ENCODE measurements at regions not wholly inside any gene's neighbourhood (a gene's known extent, or its start where the extent isn't known, plus 50 kb on each side); places are given as distances from the start of the nearest gene placed in this dataset.
A peak's percentile ranks its signal among the peaks of the same experiment; 100 is the strongest.

GRCh38 chr9:97747201-97747965, 50.2 kb upstream of the XPA start:
- peak; percentile 53 for DNase-seq

- no peak for DNase-seq
These were observed 51.4 kb upstream of the XPA start for GRCh38 chr9:97748525-97748924.

- no peak for DNase-seq
These were observed 52.8 kb upstream of the XPA start for GRCh38 chr9:97749928-97750327.

GRCh38 chr9:97751531-97751930, 54.4 kb upstream of the XPA start:
- no peak for DNase-seq

- peak; percentile 46 for DNase-seq
These were observed 55.1 kb upstream of the XPA start for GRCh38 chr9:97752274-97752673.

- DNase-seq = no peak
These were observed 56.2 kb upstream of the XPA start for GRCh38 chr9:97753364-97753763.

- no peak for DNase-seq
These were observed 56.8 kb upstream of the XPA start for GRCh38 chr9:97753975-97754374.

- no peak for DNase-seq
These were observed 58.6 kb upstream of the XPA start for GRCh38 chr9:97755618-97756267.

- no peak for DNase-seq
These were observed 59.9 kb upstream of the XPA start for GRCh38 chr9:97756991-97757390.

GRCh38 chr9:97758334-97758916, 61.3 kb upstream of the XPA start:
- DNase-seq = no peak

GRCh38 chr9:97759581-97760288, 62.6 kb upstream of the XPA start:
- DNase-seq = no peak

GRCh38 chr9:97761056-97761598, 64.0 kb upstream of the XPA start:
- DNase-seq = no peak

GRCh38 chr9:97761879-97762278, 64.7 kb upstream of the XPA start:
- DNase-seq = no peak

- DNase-seq = peak; percentile 73
These were observed 66.7 kb upstream of the XPA start for GRCh38 chr9:97763874-97764273.

GRCh38 chr9:97766092-97766491, 69.0 kb upstream of the XPA start:
- no peak for DNase-seq

- DNase-seq = no peak
These were observed 69.5 kb upstream of the XPA start for GRCh38 chr9:97766610-97767009.

- no peak for DNase-seq
These were observed 70.8 kb upstream of the XPA start for GRCh38 chr9:97767891-97768290.

- no peak for DNase-seq
These were observed 71.6 kb upstream of the XPA start for GRCh38 chr9:97768746-97769145.

GRCh38 chr9:97769208-97769607, 72.1 kb upstream of the XPA start:
- DNase-seq = no peak

- DNase-seq = no peak
These were observed 73.8 kb upstream of the XPA start for GRCh38 chr9:97770808-97771372.

GRCh38 chr9:97771641-97772040, 74.5 kb upstream of the XPA start:
- no peak for DNase-seq

- no peak for DNase-seq
These were observed 75.0 kb upstream of the XPA start for GRCh38 chr9:97772145-97772544.
